ENCODE measurements at regions not wholly inside any gene's neighbourhood (a gene's known extent, or its start where the extent isn't known, plus 50 kb on each side); places are given as distances from the start of the nearest gene placed in this dataset.

GRCh38 chr9:13446938-13447842, 167.7 kb upstream of the MPDZ start:
- DNase-seq (ENCODE audit: extremely low read depth, insufficient read length), result no peak

GRCh38 chr9:13446286-13446937, 166.9 kb upstream of the MPDZ start:
- no peaks in the 10 kb centered on the region for H3K36me3 ChIP-seq (ENCODE audit: control insufficient read depth, insufficient read depth, low read length)
- H3K4me3 ChIP-seq (replicated peaks; ENCODE audit: low read depth, low read length), result no peak overlapping the region
- no peak for DNase-seq (ENCODE audit: extremely low read depth, insufficient read length)
- TF ChIP-seq CTCF (IDR thresholded peaks at IDR 0.05; ENCODE audit: insufficient read depth, low read length, poor library complexity, severe bottlenecking), result no peak
- H3K27me3 ChIP-seq (replicated peaks; ENCODE audit: control insufficient read depth, insufficient read depth, low read length), result no peaks in the 10 kb centered on the region

More at GRCh38 chr9:13446938-13447842, 167.7 kb upstream of the MPDZ start:
- no peak for TF ChIP-seq CTCF (IDR thresholded peaks at IDR 0.05; ENCODE audit: insufficient read depth, low read length, poor library complexity, severe bottlenecking)
- Histone ChIP-seq H3K36me3 (ENCODE audit: control insufficient read depth, insufficient read depth, low read length) (no peaks in the 10 kb centered on the region), H3K4me3 (replicated peaks; ENCODE audit: low read depth, low read length) (no peak overlapping the region), H3K27me3 (replicated peaks; ENCODE audit: control insufficient read depth, insufficient read depth, low read length) (no peaks in the 10 kb centered on the region)

GRCh38 chr9:13445103-13445500, 165.6 kb upstream of the MPDZ start:
- no peak for DNase-seq (ENCODE audit: extremely low read depth, insufficient read length)

GRCh38 chr9:13444245-13445102, 165.0 kb upstream of the MPDZ start:
- DNase-seq (ENCODE audit: extremely low read depth, insufficient read length), result no peak
- no peak overlapping the region for H3K4me3 ChIP-seq (replicated peaks; ENCODE audit: low read depth, low read length)
- no peak for TF ChIP-seq CTCF (IDR thresholded peaks at IDR 0.05; ENCODE audit: insufficient read depth, low read length, poor library complexity, severe bottlenecking)
- H3K36me3 ChIP-seq (ENCODE audit: control insufficient read depth, insufficient read depth, low read length), result no peaks in the 10 kb centered on the region
- H3K27me3 ChIP-seq (replicated peaks; ENCODE audit: control insufficient read depth, insufficient read depth, low read length), result no peaks in the 10 kb centered on the region

More at GRCh38 chr9:13445103-13445500, 165.6 kb upstream of the MPDZ start:
- Histone ChIP-seq H3K4me3 (replicated peaks; ENCODE audit: low read depth, low read length) (no peak overlapping the region), H3K36me3 (ENCODE audit: control insufficient read depth, insufficient read depth, low read length) (no peaks in the 10 kb centered on the region), H3K27me3 (replicated peaks; ENCODE audit: control insufficient read depth, insufficient read depth, low read length) (no peaks in the 10 kb centered on the region)
- TF ChIP-seq CTCF (IDR thresholded peaks at IDR 0.05; ENCODE audit: insufficient read depth, low read length, poor library complexity, severe bottlenecking), result no peak

- no peak for DNase-seq (ENCODE audit: extremely low read depth, insufficient read length)
- H3K27me3 ChIP-seq (replicated peaks; ENCODE audit: control insufficient read depth, insufficient read depth, low read length), result no peaks in the 10 kb centered on the region
- H3K36me3 ChIP-seq (ENCODE audit: control insufficient read depth, insufficient read depth, low read length), result no peaks in the 10 kb centered on the region
Observed at GRCh38 chr9:13443346-13444244, 164.1 kb upstream of the MPDZ start.

More at GRCh38 chr9:13443346-13444244, 164.1 kb upstream of the MPDZ start:
- H3K4me3 ChIP-seq (replicated peaks; ENCODE audit: low read depth, low read length), result no peak overlapping the region
- no peak for TF ChIP-seq CTCF (IDR thresholded peaks at IDR 0.05; ENCODE audit: insufficient read depth, low read length, poor library complexity, severe bottlenecking)
